ENCODE measurements at regions not wholly inside any gene's neighbourhood (a gene's known extent, or its start where the extent isn't known, plus 50 kb on each side); places are given as distances from the start of the nearest gene placed in this dataset.

GRCh38 chr4:19126903-19127302 is 1105.3 kb upstream of the LCORL start:
- TF ChIP-seq CTCF (IDR thresholded peaks at IDR 0.05) (no peak), POLR2A (IDR thresholded peaks at IDR 0.05) (no peak), EP300 (IDR thresholded peaks at IDR 0.05) (no peak)
